ENCODE measurements at regions not wholly inside any gene's neighbourhood (a gene's known extent, or its start where the extent isn't known, plus 50 kb on each side); places are given as distances from the start of the nearest gene placed in this dataset.
"Not testable (repeated sequence)": the region's sequence is repeated elsewhere in the genome, so short reads cannot be mapped to it uniquely, and the experiment has no call there.

DNA sequence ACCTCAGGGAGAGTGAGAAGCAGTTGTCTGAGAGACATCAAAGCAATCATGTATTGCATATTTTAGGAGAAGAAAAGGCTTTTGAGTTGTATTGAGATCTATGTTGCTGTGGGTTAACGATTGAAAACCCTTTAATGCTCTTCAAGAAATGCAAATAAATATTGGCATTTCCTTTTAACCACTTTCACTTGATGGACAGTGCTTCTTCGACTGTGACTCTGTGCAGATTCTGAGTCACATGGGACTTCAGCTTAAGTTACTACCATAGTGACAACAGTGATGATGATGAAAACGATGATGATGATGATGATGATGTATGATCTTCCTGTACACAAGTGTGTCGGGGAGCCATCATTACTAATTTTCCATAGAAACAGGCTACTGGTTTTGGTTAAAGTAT, 181.8 kb downstream of the AKAIN1 start:
- DNase-seq, result no peak

- not testable (repeated sequence) for DNase-seq
Observed at GRCh38 chr18:5004031-5004820, 192.8 kb downstream of the AKAIN1 start.

GRCh38 chr18:4994710-4995109, 202.3 kb downstream of the AKAIN1 start:
- DNase-seq, result no peak

GRCh38 chr18:4987452-4988405, 209.3 kb downstream of the AKAIN1 start:
- no peak for DNase-seq

GRCh38 chr18:4986677-4987076, 210.4 kb downstream of the AKAIN1 start:
- DNase-seq, result no peak

DNA sequence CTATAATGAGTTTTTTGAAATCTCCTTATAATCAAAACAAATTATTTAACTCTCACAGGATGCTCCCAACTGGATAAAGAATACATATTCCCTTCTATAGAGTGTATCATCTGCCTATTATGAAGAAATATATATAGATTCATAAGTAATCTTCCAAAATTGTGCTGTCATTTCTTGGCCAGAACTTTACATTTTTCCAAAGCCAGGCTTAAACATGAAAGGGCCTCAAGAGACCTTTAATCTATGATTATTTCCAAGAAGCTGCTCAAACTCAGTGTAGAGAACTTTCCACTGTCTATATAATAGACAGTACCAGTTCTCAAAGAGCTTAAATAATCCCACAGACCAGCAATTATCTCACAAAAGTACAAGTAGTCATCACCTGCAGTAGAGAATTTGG, 211.0 kb downstream of the AKAIN1 start:
- no peak for DNase-seq

- no peak for DNase-seq
Observed at GRCh38 chr18:4961121-4961909, 235.7 kb downstream of the AKAIN1 start.

DNA sequence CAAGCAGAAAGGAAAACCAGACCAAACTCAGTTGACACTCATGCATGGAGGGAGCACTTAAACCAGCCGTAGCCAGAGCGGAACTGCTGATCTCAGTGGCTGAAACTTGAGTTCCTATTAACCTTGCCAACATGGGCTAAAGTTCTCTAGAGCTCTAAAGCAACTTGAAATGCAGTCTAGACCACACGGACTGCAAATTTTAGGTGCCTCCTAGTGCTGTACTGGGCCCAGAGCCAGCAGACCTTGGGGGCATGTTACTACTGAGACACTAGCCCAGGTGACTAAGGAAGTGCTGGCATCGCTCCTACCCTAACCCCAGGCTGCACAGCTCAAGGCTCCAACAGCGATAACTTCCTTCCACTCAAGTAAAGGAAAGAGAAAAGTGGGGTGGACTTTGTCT, 236.5 kb downstream of the AKAIN1 start:
- no peak for DNase-seq

DNA sequence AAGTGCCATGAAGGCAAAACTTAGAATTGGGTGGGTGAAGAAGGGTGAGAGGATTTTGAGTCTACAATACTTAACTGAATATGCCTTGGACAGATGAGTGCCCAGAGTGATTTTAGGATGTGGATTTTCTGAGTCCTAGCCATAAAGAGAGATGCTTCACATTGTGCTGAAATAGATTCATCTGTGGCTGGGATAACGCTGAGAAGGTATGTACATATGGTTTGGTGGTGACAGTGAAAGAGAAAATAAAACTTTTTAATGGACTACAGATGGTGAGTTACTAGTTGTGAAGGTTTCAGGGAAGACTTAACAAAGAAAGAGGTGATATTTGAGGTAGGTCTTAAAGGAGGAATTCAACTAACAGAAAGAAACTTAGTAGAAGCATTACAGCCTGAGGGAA, 265.8 kb downstream of the AKAIN1 start:
- DNase-seq, result no peak

- no peak for DNase-seq
Observed at GRCh38 chr18:4921548-4921947, 275.5 kb downstream of the AKAIN1 start.

DNA sequence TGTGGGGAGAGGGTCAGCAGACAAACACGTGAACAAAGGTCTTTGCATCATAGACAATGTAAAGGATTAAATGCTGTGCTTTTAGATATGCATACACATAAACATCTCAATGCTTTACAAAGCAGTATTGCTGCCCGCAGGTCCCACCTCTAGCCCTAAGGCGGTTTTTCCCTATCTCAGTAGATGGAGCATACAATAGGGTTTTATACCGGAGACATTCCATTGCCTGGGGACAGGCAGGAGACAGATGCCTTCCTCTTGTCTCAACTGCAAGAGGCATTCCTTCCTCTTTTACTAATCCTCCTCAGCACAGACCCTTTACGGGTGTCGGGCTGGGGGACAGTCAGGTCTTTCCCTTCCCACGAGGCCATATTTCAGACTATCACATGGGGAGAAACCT, 279.5 kb downstream of the AKAIN1 start:
- not testable (repeated sequence) for DNase-seq

DNA sequence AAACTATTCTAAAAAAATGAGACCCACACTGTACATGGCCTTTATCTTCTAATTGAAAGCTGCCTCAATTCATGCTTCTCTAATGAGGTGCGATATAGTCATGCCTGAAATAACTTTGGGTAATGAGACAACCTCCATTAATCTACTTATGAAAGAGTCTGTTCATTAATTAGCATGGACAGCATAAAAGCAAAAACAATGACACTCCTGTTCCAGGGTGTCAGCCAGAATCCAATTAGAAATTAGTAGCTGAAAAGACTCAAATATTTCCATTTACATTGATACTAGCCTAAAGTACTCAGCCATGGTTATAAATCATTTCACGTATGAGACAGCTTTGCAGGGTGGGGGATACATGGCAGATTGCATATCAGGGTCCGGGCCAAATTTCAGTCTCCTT, 288.7 kb downstream of the AKAIN1 start:
- DNase-seq, result no peak

- DNase-seq, result no peak
Observed at GRCh38 chr18:4906856-4907255, 290.2 kb downstream of the AKAIN1 start.

DNA sequence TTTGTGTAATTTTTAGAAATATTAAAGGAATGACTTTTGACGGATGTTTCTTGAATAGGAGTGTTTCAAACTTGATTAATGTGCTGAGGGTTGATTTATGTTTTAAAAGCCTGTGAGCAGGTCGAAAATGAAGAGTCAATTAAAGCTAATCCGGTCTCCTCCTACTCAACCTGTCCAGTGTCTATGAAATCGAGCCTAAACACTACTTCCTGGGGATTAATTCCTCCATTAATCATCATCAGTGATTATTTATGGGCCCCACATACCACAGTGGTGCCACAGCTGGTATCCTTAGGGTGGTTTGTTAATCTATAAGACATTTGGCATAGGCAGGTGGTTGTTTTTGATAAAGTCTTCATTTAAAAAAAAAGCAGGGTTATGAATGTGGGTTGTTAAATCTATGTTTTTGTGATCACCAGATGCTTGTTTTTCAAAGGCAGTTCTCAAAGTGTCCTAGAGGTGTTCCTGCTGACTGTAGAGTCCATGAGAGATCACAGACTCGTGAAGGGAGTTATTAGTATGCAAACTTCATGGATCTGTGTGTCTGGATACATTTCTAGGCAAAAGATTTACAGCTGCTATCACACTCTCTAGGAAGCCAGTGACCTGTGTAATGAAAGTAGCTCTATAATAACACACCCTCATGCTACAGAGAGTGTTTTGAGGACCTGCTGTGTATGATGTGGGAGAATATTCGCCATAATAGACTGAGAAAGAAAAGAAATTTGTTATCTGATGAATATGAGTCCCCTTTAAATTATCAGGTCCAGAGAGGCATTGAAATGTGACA, 308.6 kb downstream of the AKAIN1 start:
- no peak for DNase-seq

DNA sequence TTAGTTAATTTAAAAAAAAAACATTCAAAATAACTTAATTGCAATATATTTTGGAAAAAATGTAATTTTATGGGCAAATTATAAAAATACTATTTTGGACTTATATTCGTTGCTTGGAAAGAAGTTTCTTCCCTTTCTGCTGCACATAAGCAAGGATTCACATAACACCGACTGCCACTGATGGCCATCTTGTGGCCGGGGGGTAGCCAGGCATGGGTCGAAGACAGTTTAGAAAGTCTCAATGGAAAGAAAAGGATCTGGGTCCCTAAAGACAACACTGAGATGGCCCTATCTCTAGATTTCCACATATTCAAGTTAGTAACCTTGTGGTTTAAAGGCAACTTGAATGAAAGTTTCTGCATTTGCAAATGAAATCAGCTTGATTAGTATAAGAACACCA, 318.6 kb downstream of the AKAIN1 start:
- DNase-seq, result no peak

DNA sequence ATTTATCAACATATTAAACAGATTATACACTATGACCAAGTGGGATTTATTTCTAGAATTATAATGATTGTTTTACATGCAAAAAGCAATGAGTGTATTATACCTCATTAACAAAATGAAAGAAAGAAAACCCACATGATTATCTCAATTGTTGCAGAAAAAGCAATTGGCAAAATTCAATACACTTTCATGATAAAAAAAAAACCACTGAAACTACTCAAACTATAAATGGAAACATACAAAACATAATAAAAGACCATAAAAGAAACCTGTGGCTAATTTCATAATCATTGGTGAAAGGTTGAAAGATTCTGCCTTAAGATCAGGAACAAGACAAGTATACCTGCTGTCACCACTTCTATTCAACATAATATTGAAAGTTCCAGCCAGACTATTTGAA, 325.9 kb downstream of the AKAIN1 start:
- no peak for DNase-seq

DNA sequence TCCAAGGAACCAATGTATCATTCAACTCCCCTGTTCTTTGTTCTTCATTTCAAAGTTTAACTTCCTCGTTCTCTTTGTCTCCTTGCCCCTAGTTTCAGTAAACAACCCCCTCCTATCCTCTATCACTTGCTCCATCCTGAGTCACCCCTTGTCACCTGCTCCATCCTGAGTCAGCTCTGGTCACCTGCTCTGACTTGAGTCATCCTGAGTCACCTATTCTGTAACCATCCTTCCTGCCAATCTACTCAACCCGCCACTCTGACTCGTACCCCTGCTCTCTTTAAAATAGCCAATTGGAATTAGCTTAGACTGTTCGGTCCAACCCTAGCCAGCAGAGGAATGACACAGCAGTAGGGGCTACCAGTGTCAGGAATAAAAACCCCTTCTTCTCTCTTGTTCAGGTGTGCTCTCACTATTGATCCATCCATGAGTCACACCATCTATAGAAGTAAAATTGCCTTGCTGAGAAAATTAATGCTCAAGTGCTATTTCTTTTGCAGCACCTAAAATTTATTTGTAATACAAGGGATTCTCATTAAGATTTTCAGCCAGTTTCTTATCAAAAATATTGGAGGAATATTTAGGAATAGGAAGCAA, 326.8 kb downstream of the AKAIN1 start:
- DNase-seq, result no peak

DNA sequence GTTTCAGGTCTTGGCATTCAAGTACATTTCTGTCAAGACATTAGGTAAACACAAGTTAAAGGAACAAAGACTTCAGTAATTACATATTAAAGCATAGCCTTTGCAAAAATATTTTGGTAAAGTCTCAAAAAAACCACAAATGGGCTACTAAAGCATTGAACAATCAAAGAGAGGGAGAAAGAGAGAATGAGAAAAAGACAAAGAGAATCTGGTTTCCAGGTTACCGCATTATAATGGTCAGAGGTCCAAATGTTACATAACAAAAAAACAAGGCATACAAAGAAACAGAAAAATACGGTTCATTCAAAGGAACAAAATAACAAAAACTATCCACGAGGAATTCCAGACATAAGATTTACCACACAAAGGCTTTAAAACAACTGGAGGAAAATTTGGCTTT, 327.9 kb downstream of the AKAIN1 start:
- no peak for DNase-seq

- no peak for DNase-seq
Observed at GRCh38 chr18:4858379-4859127, 338.5 kb downstream of the AKAIN1 start.

- DNase-seq, result no peak
Observed at GRCh38 chr18:4854671-4855070, 342.4 kb downstream of the AKAIN1 start.

- no peak for DNase-seq
Observed at GRCh38 chr18:4851301-4851976, 345.6 kb downstream of the AKAIN1 start.
